ENCODE measurements at regions not wholly inside any gene's neighbourhood (a gene's known extent, or its start where the extent isn't known, plus 50 kb on each side); places are given as distances from the start of the nearest gene placed in this dataset.

DNA sequence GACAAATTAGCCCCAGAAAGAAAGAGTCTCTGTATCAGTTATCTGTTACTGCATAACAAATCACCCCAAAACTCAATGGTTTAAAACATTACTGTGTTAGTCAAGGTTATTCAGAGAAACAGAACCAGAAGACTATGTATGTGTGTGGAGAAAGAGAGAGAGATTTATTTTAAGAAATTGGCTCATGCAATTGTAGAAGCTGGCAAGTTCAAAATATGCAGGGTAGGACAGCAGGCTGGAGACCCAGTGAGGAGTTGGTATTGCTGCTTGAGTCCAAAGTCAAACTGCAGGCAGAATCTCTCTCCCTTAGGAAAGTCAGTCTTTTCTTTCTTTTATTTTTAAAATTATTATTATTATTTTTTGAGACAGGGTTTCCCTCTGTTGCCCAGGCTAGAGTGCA is 50.2 kb upstream of the TNR start:
- BruUV-seq (replicated peaks): no TSS peak
- no peaks in the 10 kb centered on the region for H3K9me2 ChIP-seq (ENCODE audit: insufficient read depth)
- POLR2A ChIA-PET: no interaction called here

More for the DNA sequence above, 50.2 kb upstream of the TNR start:
- Histone ChIP-seq H3K36me3 (ENCODE audit: control insufficient read depth in 1 of 2, insufficient read depth in 2 of 2, low read length in 2 of 2) (no peaks in the 10 kb centered on the region), H3K4me1 (ENCODE audit: control insufficient read depth in 1 of 2, insufficient read depth in 2 of 2, low read length in 2 of 2) (no peaks in the 10 kb centered on the region), H2AFZ (ENCODE audit: low read depth, low read length, poor library complexity, severe bottlenecking) (no peak overlapping the region), H4K20me1 (ENCODE audit: insufficient read depth) (no peaks in the 10 kb centered on the region), H3K27ac (ENCODE audit: low read depth, low read length) (no peak overlapping the region), H3K9me3 (ENCODE audit: control insufficient read depth in 1 of 2, insufficient read depth in 1 of 2, low read depth in 1 of 2, low read length in 2 of 2) (no peaks in the 10 kb centered on the region), H3K79me2 (ENCODE audit: insufficient read depth, low read length) (no peaks in the 10 kb centered on the region), H3K4me3 (replicated peaks in 1 of 2; ENCODE audit: low read depth in 1 of 2, low read length in 2 of 2) (no peak overlapping the region), H3K4me2 (ENCODE audit: low read length) (no peak overlapping the region), H3K9ac (ENCODE audit: low read length) (no peak overlapping the region), H3K27me3 (ENCODE audit: insufficient read depth, low read length) (peaks cover 60% of the 10 kb centered on the region)
- ATAC-seq: no peak
- no peak for DNase-seq (ENCODE audit: low read depth, low spot score)
- ChIA-PET RAD21 (ENCODE audit: low non-redundant PET in 1 of 2, low total read pairs in 2 of 2, uncharacterized antibody in 2 of 2, unreplicated experiment in 2 of 2) (no interaction called here), CTCF (no interaction called here)
- no peak for TF ChIP-seq ZFX (IDR thresholded peaks at IDR 0.05)
- TF ChIP-seq, protein P1, sequence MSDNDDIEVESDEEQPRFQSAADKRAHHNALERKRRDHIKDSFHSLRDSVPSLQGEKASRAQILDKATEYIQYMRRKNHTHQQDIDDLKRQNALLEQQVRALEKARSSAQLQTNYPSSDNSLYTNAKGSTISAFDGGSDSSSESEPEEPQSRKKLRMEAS (IDR thresholded peaks at IDR 0.05): no peak
- TF ChIP-seq SIN3A (IDR thresholded peaks at IDR 0.05; ENCODE audit: low read depth): no peak
- TF ChIP-seq RAD21 (IDR thresholded peaks at IDR 0.05; ENCODE audit: low read depth): no peak
- intact Hi-C loops (cut with micrococcal nuclease): no loop called here
